Medulla oblongata (tissue), 1 donor: ENCODE measurements at regions not wholly inside any gene's neighbourhood (a gene's known extent, or its start where the extent isn't known, plus 50 kb on each side); places are given as distances from the start of the nearest gene placed in this dataset.

ENCODE experiments used
- DNase-seq: peaks from one replicate; pipeline ENCODE4 v3.0.0-alpha.2; 2015; ENCODE audit errors: extremely low spot score

GRCh38 chr1:239786464-239786863 lies 305.2 kb upstream of the FMN2 start:
- no peak for DNase-seq

- DNase-seq: no peak
Observed at GRCh38 chr1:239792157-239792556, 299.5 kb upstream of the FMN2 start.

- DNase-seq: no peak
Observed at GRCh38 chr1:239795304-239795703, 296.4 kb upstream of the FMN2 start.

GRCh38 chr1:239799617-239800016 lies 292.1 kb upstream of the FMN2 start:
- no peak for DNase-seq

- no peak for DNase-seq
Observed at GRCh38 chr1:239800861-239801260, 290.8 kb upstream of the FMN2 start.

GRCh38 chr1:239802275-239802674 lies 289.4 kb upstream of the FMN2 start:
- DNase-seq: no peak

GRCh38 chr1:239803781-239804180 lies 287.9 kb upstream of the FMN2 start:
- no peak for DNase-seq

- DNase-seq: no peak
Observed at GRCh38 chr1:239804266-239804665, 287.4 kb upstream of the FMN2 start.

- DNase-seq: no peak
Observed at GRCh38 chr1:239805042-239805441, 286.6 kb upstream of the FMN2 start.

GRCh38 chr1:239805851-239806772 lies 285.6 kb upstream of the FMN2 start:
- DNase-seq: peak; percentile 10

- DNase-seq: no peak
Observed at GRCh38 chr1:239806897-239807296, 284.8 kb upstream of the FMN2 start.

GRCh38 chr1:239807361-239807760 lies 284.3 kb upstream of the FMN2 start:
- no peak for DNase-seq

- DNase-seq: no peak
Observed at GRCh38 chr1:239810061-239810481, 281.6 kb upstream of the FMN2 start.

GRCh38 chr1:239811211-239811885 lies 280.3 kb upstream of the FMN2 start:
- no peak for DNase-seq

- DNase-seq: no peak
Observed at GRCh38 chr1:239812580-239812979, 279.1 kb upstream of the FMN2 start.

- no peak for DNase-seq
Observed at GRCh38 chr1:239814306-239814881, 277.3 kb upstream of the FMN2 start.

- DNase-seq: no peak
Observed at GRCh38 chr1:239815074-239815473, 276.6 kb upstream of the FMN2 start.

GRCh38 chr1:239816081-239816782 lies 275.5 kb upstream of the FMN2 start:
- DNase-seq: no peak

GRCh38 chr1:239817276-239817675 lies 274.4 kb upstream of the FMN2 start:
- no peak for DNase-seq

- no peak for DNase-seq
Observed at GRCh38 chr1:239817801-239818200, 273.9 kb upstream of the FMN2 start.

- DNase-seq: no peak
Observed at GRCh38 chr1:239819096-239819495, 272.6 kb upstream of the FMN2 start.

- no peak for DNase-seq
Observed at GRCh38 chr1:239819756-239820250, 271.9 kb upstream of the FMN2 start.
